ENCODE measurements at regions not wholly inside any gene's neighbourhood (a gene's known extent, or its start where the extent isn't known, plus 50 kb on each side); places are given as distances from the start of the nearest gene placed in this dataset.

DNA sequence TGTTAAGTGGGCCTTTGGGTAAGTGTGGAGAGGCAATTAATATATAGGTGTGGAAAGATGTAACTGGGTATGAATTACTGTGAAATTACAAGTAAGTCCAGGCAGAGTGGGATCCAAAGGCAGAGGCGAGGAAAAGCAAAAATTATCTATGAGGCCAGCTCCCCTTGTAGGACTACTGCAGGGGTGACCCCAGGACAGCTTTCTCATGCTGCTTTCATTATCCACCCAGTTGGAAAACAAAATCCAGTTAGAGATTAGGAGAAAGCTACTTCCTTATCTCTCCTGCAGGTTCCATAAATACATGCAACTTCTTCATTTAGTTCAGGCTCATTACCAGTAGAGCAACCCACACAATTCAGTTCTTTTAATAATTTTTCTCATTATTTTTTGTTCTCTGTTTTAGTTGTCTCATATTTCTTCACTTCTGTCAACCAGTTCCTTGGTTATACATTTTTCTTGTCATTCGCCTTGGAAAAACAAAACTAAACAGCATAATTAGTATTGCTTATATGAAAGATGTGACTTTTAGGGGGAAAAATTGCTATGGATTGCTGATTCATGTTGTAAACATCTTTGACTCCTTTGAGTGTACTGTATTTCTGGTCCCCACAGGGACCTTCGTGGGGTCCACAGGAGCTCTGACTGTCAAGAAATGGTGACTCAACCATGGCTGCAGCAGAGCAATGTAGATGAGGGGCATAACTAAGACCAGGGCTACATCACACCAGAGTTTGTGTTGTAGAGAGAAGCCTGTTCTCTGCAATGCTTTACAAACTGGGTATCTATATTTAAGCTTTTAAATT is 110.4 kb upstream of the PARD3B start:
- WGBS = 80% methylated on average over 3 of the region's 3 CpGs
- no peak overlapping the region for H3K27ac ChIP-seq (replicated peaks in 1 of 4)
- no peaks in the 10 kb centered on the region for H3K27me3 ChIP-seq
- H3K36me3 ChIP-seq = no peaks in the 10 kb centered on the region
- peaks cover 0 to 7% (median 0%) of the 10 kb centered on the region in 4 donors for H3K4me1 ChIP-seq
- intact Hi-C loops (cut with DNase I) = no loop called here
- no peak for DNase-seq (ENCODE audit: extremely low spot score)
- no peak for TF ChIP-seq POLR2AphosphoS5 (IDR thresholded peaks at IDR 0.05)
- no peak for TF ChIP-seq EP300 (IDR thresholded peaks at IDR 0.05)
- TF ChIP-seq POLR2A (IDR thresholded peaks at IDR 0.05; ENCODE audit: low read depth) = no peak
- TF ChIP-seq, protein P1, sequence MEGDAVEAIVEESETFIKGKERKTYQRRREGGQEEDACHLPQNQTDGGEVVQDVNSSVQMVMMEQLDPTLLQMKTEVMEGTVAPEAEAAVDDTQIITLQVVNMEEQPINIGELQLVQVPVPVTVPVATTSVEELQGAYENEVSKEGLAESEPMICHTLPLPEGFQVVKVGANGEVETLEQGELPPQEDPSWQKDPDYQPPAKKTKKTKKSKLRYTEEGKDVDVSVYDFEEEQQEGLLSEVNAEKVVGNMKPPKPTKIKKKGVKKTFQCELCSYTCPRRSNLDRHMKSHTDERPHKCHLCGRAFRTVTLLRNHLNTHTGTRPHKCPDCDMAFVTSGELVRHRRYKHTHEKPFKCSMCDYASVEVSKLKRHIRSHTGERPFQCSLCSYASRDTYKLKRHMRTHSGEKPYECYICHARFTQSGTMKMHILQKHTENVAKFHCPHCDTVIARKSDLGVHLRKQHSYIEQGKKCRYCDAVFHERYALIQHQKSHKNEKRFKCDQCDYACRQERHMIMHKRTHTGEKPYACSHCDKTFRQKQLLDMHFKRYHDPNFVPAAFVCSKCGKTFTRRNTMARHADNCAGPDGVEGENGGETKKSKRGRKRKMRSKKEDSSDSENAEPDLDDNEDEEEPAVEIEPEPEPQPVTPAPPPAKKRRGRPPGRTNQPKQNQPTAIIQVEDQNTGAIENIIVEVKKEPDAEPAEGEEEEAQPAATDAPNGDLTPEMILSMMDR (IDR thresholded peaks at IDR 0.05) = no peak
- no peak overlapping the region for H3K4me3 ChIP-seq
- peaks cover 0 to 17% (median 10%) of the 10 kb centered on the region in 4 donors for H3K9me3 ChIP-seq

- H3K4me3 ChIP-seq = no peak overlapping the region
- no peaks in the 10 kb centered on the region for H3K36me3 ChIP-seq
- intact Hi-C loops (cut with DNase I) = no loop called here
- peaks cover 0 to 7% (median 0%) of the 10 kb centered on the region in 4 donors for H3K4me1 ChIP-seq
- no peaks in the 10 kb centered on the region for H3K27me3 ChIP-seq
- no peak for DNase-seq (ENCODE audit: extremely low spot score)
- 68% methylated on average over 1 of the region's 1 CpG for WGBS
- H3K9me3 ChIP-seq = peaks cover 0 to 17% (median 10%) of the 10 kb centered on the region in 4 donors
- H3K27ac ChIP-seq (replicated peaks in 1 of 4) = no peak overlapping the region
- TF ChIP-seq EP300 (IDR thresholded peaks at IDR 0.05) = no peak
- no peak for TF ChIP-seq POLR2AphosphoS5 (IDR thresholded peaks at IDR 0.05)
- TF ChIP-seq POLR2A (IDR thresholded peaks at IDR 0.05; ENCODE audit: low read depth) = no peak
- TF ChIP-seq, protein P1 (IDR thresholded peaks at IDR 0.05) = no peak
Measured at GRCh38 chr2:204436230-204436629, 109.0 kb upstream of the PARD3B start.

DNA sequence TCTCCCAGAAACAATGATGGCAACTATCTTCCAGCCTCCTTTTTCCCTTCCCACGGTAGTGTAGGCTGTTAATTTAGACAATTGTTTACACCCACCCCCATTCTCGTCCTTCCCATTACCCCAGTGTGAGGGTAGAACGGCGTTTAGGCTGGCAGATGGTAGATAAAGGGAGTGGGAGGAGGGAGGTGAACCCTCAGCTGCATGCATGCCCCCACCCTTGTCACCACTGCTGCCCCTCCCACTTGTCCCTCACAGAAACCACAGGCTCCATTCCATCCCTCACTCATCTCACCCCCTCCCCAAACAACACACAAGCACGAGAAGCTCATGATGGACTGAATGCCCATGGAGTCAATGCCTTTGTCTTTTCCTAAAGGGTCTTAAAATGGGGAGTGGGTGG is 107.9 kb upstream of the PARD3B start:
- intact Hi-C loops (cut with DNase I) = no loop called here
- Histone ChIP-seq H3K4me3 (no peak overlapping the region), H3K4me1 (peaks cover 0 to 7% (median 0%) of the 10 kb centered on the region in 4 donors), H3K36me3 (no peaks in the 10 kb centered on the region), H3K27me3 (no peaks in the 10 kb centered on the region), H3K9me3 (peaks cover 0 to 9% (median 1%) of the 10 kb centered on the region in 4 donors), H3K27ac (replicated peaks in 1 of 4) (no peak overlapping the region)
- no peak for DNase-seq (ENCODE audit: extremely low spot score)
- TF ChIP-seq POLR2A (IDR thresholded peaks at IDR 0.05; ENCODE audit: low read depth) (no peak), EP300 (IDR thresholded peaks at IDR 0.05) (no peak)
- 76% methylated on average over 5 of the region's 5 CpGs for WGBS

DNA sequence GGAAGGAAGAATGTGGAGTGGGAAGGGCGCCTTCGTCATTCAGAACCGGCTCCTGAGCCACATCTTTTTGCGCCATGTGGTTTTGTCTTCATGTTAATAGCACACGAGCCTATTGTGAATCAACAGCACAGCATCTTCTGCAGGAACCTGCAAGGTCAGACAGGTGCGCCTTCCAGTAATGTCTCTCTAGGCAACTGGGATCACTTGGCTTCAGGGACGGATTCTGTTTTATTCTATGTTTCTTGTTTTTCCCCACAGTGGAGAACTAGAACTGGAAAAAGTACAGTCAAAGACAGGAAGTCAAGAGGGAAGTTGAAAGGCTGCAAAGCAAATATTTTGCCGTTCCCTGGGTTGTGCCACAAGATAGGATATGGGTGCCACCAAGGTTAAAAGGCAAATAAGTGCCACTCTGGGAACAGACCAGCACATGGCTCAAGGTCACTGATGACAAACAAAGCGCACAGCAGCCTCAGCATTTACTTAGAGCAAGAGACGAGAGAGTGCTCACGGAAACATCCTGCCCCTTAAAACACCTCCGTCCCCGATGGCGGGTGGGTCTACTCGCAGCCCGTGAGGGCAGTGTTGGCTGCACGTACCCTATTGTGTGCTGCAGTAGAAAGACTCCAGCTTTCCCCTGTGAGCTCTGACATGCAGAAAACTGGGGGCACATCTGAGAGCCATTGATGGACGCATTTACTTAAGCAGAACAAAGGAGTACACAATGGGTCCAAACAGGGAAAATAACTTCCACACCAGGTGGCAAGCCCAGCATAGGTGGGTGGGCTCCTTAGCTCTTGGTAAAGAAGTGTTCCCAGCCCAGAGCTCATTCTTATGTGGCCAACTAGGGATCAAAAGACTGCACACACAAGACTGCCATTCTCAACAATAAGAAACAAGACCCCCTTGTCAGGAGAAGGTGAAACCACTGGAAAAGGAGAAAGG is 107.2 kb upstream of the PARD3B start:
- 89% methylated on average over 18 of the region's 18 CpGs for WGBS

More for the DNA sequence above, 107.2 kb upstream of the PARD3B start:
- Histone ChIP-seq H3K4me3 (no peak overlapping the region), H3K4me1 (peaks cover 0 to 7% (median 0%) of the 10 kb centered on the region in 4 donors), H3K36me3 (no peaks in the 10 kb centered on the region), H3K9me3 (peaks cover 0 to 2% (median 0%) of the 10 kb centered on the region in 4 donors), H3K27me3 (no peaks in the 10 kb centered on the region), H3K27ac (replicated peaks in 1 of 4) (no peak overlapping the region)
- no peak for DNase-seq (ENCODE audit: extremely low spot score)
- intact Hi-C loops (cut with DNase I) = no loop called here
- TF ChIP-seq POLR2A (IDR thresholded peaks at IDR 0.05; ENCODE audit: low read depth) = no peak
- TF ChIP-seq, protein P1 (IDR thresholded peaks at IDR 0.05) = no peak
- TF ChIP-seq POLR2AphosphoS5 (IDR thresholded peaks at IDR 0.05) = no peak
- no peak for TF ChIP-seq EP300 (IDR thresholded peaks at IDR 0.05)

Measured in esophagus muscularis mucosa (tissue), 4 donors.